Neural cell (in vitro differentiated cells): ENCODE measurements at regions not wholly inside any gene's neighbourhood (a gene's known extent, or its start where the extent isn't known, plus 50 kb on each side); places are given as distances from the start of the nearest gene placed in this dataset.

Source experiments
- H2AFZ ChIP-seq: fragments of 200-600, 300-800 bp; sonication (generic), shearing (Covaris generic); 2 replicates; pipeline ENCODE4 v1.6.0; 2014; ENCODE audit warnings: low read depth, mild to moderate bottlenecking, antibody characterized with exemption, low read length, moderate library complexity
- H3F3A ChIP-seq: fragments of 200-600 bp; shearing (Covaris generic); 2 replicates; pipeline ENCODE4 v1.6.1; 2016; ENCODE audit warnings: mild to moderate bottlenecking, moderate library complexity, mixed read lengths, antibody characterized with exemption, low read length; ENCODE audit not compliant: insufficient read depth, poor library complexity, severe bottlenecking
- H3K27ac ChIP-seq: fragments of 200-600, 300-800 bp; sonication (generic), shearing (Covaris generic); 2 replicates; pipeline ENCODE4 v1.5.1; 2014; ENCODE audit warnings: mild to moderate bottlenecking, low read length, moderate library complexity
- H3K27me3 ChIP-seq: fragments of 300-800, 200-600 bp; sonication (generic), shearing (Covaris generic); 2 replicates; pipeline ENCODE4 v1.6.0; 2014; ENCODE audit warnings: mild to moderate bottlenecking, low read depth, low read length, moderate library complexity; ENCODE audit not compliant: insufficient read depth
- H3K36me3 ChIP-seq: fragments of 300-800, 200-600 bp; sonication (generic), shearing (Covaris generic); 2 replicates; pipeline ENCODE4 v1.5.1; 2014; ENCODE audit warnings: mild to moderate bottlenecking, antibody characterized with exemption, low read length, moderate library complexity; ENCODE audit not compliant: insufficient read depth
- H3K4me2 ChIP-seq: fragments of 300-800, 200-600 bp; sonication (generic), shearing (Covaris generic); 2 replicates; pipeline ENCODE4 v1.6.0; 2014; ENCODE audit warnings: mild to moderate bottlenecking, low read length
- H3K4me3 ChIP-seq: fragments of 300-800, 200-600 bp; sonication (generic), shearing (Covaris generic); 2 replicates; pipeline ENCODE4 v1.5.1; 2014; ENCODE audit warnings: mild to moderate bottlenecking, low read length, moderate library complexity
- H3K79me2 ChIP-seq: fragments of 200-600 bp; shearing (Covaris generic); replicated peaks from 2 replicates; pipeline ENCODE4 v1.6.0; 2014; ENCODE audit warnings: mild to moderate bottlenecking, low read length, moderate library complexity; ENCODE audit not compliant: insufficient read depth
- H3K9ac ChIP-seq: fragments of 300-800, 200-600 bp; sonication (generic), shearing (Covaris generic); 2 replicates; pipeline ENCODE4 v1.6.1; 2016; ENCODE audit warnings: mild to moderate bottlenecking, low read length, mixed read lengths
- H3K9me2 ChIP-seq: fragments of 200-600 bp; shearing (Covaris generic); 2 replicates; pipeline ENCODE4 v1.6.1; 2016; ENCODE audit warnings: mild to moderate bottlenecking, low read length, mixed read lengths; ENCODE audit not compliant: insufficient read depth
- H3K9me3 ChIP-seq: fragments of 200-600, 300-800 bp; sonication (generic), shearing (Covaris generic); 2 replicates; pipeline ENCODE4 v1.6.1; 2016; ENCODE audit warnings: mild to moderate bottlenecking, mixed run types, low read length, moderate library complexity, mixed read lengths
- H4K20me1 ChIP-seq: fragments of 200-600 bp; shearing (Covaris generic); 2 replicates; pipeline ENCODE4 v1.6.1; 2016; ENCODE audit warnings: mild to moderate bottlenecking, mixed run types; ENCODE audit not compliant: insufficient read depth
- EP300 ChIP-seq: fragments of 450-650 bp; conservative IDR thresholded peaks from 2 replicates; pipeline ENCODE4 v1.6.1; 2014; ENCODE audit warnings: antibody characterized with exemption, mild to moderate bottlenecking, moderate library complexity; ENCODE audit not compliant: poor library complexity, severe bottlenecking
- EZH2 ChIP-seq: fragments of 200-600, 300-800 bp; shearing (Covaris generic), sonication (generic); IDR thresholded peaks from 2 replicates; pipeline ENCODE4 v1.6.1; 2014; ENCODE audit warnings: antibody characterized with exemption, low read length, borderline replicate concordance, mild to moderate bottlenecking; ENCODE audit not compliant: insufficient read depth, poor library complexity, severe bottlenecking
- MXI1 ChIP-seq: fragments of 450-650 bp; conservative IDR thresholded peaks from 2 replicates; pipeline ENCODE4 v1.6.1; 2014; ENCODE audit warnings: antibody characterized with exemption, mild to moderate bottlenecking; ENCODE audit not compliant: poor library complexity, severe bottlenecking
- POLR2AphosphoS5 ChIP-seq: IDR thresholded peaks from 2 replicates; pipeline ENCODE4 v1.6.1; 2012
- RAD21 ChIP-seq: fragments of 450-650 bp; conservative IDR thresholded peaks from 2 replicates; pipeline ENCODE4 v1.6.1; 2014; ENCODE audit warnings: antibody characterized with exemption, mild to moderate bottlenecking, moderate library complexity
- SMC3 ChIP-seq: fragments of 450-650 bp; conservative IDR thresholded peaks from 2 replicates; pipeline ENCODE4 v1.6.1; 2014; ENCODE audit warnings: antibody characterized with exemption, mild to moderate bottlenecking, moderate library complexity; ENCODE audit not compliant: poor library complexity
- TAF1 ChIP-seq: IDR thresholded peaks from 2 replicates; pipeline ENCODE4 v1.6.1; 2012; ENCODE audit warnings: low read depth
- TF ChIP-seq, protein P1 (sequence below): IDR thresholded peaks from 2 replicates; pipeline ENCODE4 v1.6.1; 2012; ENCODE audit warnings: borderline replicate concordance
- TF ChIP-seq, protein P2 (sequence below): fragments of 450-650 bp; IDR thresholded peaks from 2 replicates; pipeline ENCODE4 v1.5.1; 2014; ENCODE audit warnings: antibody characterized with exemption, mild to moderate bottlenecking, moderate library complexity; ENCODE audit not compliant: poor library complexity, severe bottlenecking

DNA sequence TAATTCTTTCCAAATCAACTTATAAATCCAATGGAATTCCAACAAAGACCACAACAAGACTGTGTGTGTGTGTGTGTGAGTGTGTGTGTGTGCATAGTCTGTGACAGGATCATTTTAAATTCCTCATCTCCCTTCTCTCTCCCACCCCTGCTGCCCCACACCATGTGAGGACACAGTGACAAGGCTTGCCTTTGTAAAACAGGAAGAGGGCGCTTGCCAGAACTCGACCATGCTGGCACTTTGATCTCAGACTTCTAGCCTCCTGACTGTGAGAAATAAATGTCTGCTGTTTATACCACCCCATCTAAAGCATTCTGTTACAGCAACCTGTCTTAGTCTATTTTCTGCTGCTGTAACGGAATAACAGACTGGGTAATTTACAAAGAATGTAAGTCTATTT, 99.1 kb downstream of the NSMCE3 start:
- no peak overlapping the region for H2AFZ ChIP-seq
- H3K9me3 ChIP-seq: no peaks in the 10 kb centered on the region
- no peaks in the 10 kb centered on the region for H3F3A ChIP-seq
- no peaks in the 10 kb centered on the region for H3K9me2 ChIP-seq
- no peak overlapping the region for H3K27ac ChIP-seq
- H3K9ac ChIP-seq: no peak overlapping the region
- H4K20me1 ChIP-seq: no peaks in the 10 kb centered on the region
- H3K4me3 ChIP-seq: no peak overlapping the region
- no peaks in the 10 kb centered on the region for H3K79me2 ChIP-seq
- TF ChIP-seq, protein P1, sequence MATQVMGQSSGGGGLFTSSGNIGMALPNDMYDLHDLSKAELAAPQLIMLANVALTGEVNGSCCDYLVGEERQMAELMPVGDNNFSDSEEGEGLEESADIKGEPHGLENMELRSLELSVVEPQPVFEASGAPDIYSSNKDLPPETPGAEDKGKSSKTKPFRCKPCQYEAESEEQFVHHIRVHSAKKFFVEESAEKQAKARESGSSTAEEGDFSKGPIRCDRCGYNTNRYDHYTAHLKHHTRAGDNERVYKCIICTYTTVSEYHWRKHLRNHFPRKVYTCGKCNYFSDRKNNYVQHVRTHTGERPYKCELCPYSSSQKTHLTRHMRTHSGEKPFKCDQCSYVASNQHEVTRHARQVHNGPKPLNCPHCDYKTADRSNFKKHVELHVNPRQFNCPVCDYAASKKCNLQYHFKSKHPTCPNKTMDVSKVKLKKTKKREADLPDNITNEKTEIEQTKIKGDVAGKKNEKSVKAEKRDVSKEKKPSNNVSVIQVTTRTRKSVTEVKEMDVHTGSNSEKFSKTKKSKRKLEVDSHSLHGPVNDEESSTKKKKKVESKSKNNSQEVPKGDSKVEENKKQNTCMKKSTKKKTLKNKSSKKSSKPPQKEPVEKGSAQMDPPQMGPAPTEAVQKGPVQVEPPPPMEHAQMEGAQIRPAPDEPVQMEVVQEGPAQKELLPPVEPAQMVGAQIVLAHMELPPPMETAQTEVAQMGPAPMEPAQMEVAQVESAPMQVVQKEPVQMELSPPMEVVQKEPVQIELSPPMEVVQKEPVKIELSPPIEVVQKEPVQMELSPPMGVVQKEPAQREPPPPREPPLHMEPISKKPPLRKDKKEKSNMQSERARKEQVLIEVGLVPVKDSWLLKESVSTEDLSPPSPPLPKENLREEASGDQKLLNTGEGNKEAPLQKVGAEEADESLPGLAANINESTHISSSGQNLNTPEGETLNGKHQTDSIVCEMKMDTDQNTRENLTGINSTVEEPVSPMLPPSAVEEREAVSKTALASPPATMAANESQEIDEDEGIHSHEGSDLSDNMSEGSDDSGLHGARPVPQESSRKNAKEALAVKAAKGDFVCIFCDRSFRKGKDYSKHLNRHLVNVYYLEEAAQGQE: no peak
- no peak for TF ChIP-seq EP300
- no peak for TF ChIP-seq RAD21
- TF ChIP-seq EZH2: no peak
- no peak for TF ChIP-seq POLR2AphosphoS5
- no peak for TF ChIP-seq MXI1
- TF ChIP-seq, protein P2, sequence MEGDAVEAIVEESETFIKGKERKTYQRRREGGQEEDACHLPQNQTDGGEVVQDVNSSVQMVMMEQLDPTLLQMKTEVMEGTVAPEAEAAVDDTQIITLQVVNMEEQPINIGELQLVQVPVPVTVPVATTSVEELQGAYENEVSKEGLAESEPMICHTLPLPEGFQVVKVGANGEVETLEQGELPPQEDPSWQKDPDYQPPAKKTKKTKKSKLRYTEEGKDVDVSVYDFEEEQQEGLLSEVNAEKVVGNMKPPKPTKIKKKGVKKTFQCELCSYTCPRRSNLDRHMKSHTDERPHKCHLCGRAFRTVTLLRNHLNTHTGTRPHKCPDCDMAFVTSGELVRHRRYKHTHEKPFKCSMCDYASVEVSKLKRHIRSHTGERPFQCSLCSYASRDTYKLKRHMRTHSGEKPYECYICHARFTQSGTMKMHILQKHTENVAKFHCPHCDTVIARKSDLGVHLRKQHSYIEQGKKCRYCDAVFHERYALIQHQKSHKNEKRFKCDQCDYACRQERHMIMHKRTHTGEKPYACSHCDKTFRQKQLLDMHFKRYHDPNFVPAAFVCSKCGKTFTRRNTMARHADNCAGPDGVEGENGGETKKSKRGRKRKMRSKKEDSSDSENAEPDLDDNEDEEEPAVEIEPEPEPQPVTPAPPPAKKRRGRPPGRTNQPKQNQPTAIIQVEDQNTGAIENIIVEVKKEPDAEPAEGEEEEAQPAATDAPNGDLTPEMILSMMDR: no peak
- no peak for TF ChIP-seq TAF1
- no peak for TF ChIP-seq SMC3
- H3K36me3 ChIP-seq: no peaks in the 10 kb centered on the region
- no peak overlapping the region for H3K4me2 ChIP-seq
- H3K27me3 ChIP-seq: no peaks in the 10 kb centered on the region
